ENCODE measurements at regions not wholly inside any gene's neighbourhood (a gene's known extent, or its start where the extent isn't known, plus 50 kb on each side); places are given as distances from the start of the nearest gene placed in this dataset.

GRCh38 chr1:222171005-222171404 is 376.9 kb downstream of the HHIPL2 start:
- Histone ChIP-seq H2AFZ (ENCODE audit: low read length) (no peak overlapping the region), H3K23me2 (ENCODE audit: insufficient read length, low read depth, low read length, poor library complexity, severe bottlenecking) (no peaks in the 10 kb centered on the region), H2AK5ac (ENCODE audit: insufficient read length, low read length) (no peak overlapping the region), H2BK20ac (ENCODE audit: low read depth, low read length, poor library complexity, severe bottlenecking) (no peak overlapping the region), H3K4me2 (ENCODE audit: insufficient read depth, insufficient read length, low read length) (no peak overlapping the region), H2BK15ac (ENCODE audit: low read depth, low read length) (no peak overlapping the region), H3K23ac (ENCODE audit: insufficient read length, low read depth, low read length) (no peak overlapping the region), H3T11ph (ENCODE audit: low read length) (no peak overlapping the region), H3K27me3 (ENCODE audit: insufficient read depth, low read length) (no peaks in the 10 kb centered on the region), H3K27ac (ENCODE audit: insufficient read length, low read depth, low read length) (no peak overlapping the region), H3K56ac (ENCODE audit: insufficient read length, low read depth, low read length) (no peak overlapping the region), H3K4me1 (ENCODE audit: insufficient read depth, low read length) (no peaks in the 10 kb centered on the region), H3K79me1 (ENCODE audit: insufficient read depth, low read depth, low read length, poor library complexity, severe bottlenecking) (no peaks in the 10 kb centered on the region), H2BK5ac (ENCODE audit: insufficient read length, low read length) (no peak overlapping the region), H4K8ac (replicated peaks; ENCODE audit: insufficient read length, low read depth, low read length) (no peak overlapping the region), H3K79me2 (ENCODE audit: insufficient read depth, low read length) (no peaks in the 10 kb centered on the region), H3K18ac (ENCODE audit: insufficient read length, low read depth, low read length) (no peak overlapping the region), H3K9ac (ENCODE audit: extremely low read depth, insufficient read length, low read length) (no peak overlapping the region), H4K91ac (ENCODE audit: insufficient read length, low read depth, low read length) (no peak overlapping the region), H3K4ac (ENCODE audit: low read depth, low read length) (no peak overlapping the region), H2BK120ac (ENCODE audit: low read depth, low read length, poor library complexity, severe bottlenecking) (no peak overlapping the region), H3K14ac (ENCODE audit: insufficient read depth, low read length) (no peak overlapping the region), H4K20me1 (ENCODE audit: control insufficient read depth, insufficient read depth, insufficient read length) (no peaks in the 10 kb centered on the region), H2BK12ac (ENCODE audit: insufficient read length, low read depth, low read length) (no peak overlapping the region), H4K5ac (ENCODE audit: insufficient read length, low read depth, low read length) (no peak overlapping the region), H3K9me3 (ENCODE audit: control insufficient read depth, low read depth, low read length) (no peaks in the 10 kb centered on the region)
- no CpG with 5 or more reads among the region's 2 CpGs for WGBS (ENCODE audit: extremely low coverage, insufficient read length, low lambda C conversion rate)
- TF ChIP-seq CTCF (conservative IDR thresholded peaks at IDR 0.05) = peak; percentile 77
- H3K9me3 Mint-ChIP-seq = peaks cover 0 to 13% of the 10 kb centered on the region in 2 experiments; a peak in 3 of 5 replicates
- H3K27me3 Mint-ChIP-seq (ENCODE audit: low read depth) = no peaks in the 10 kb centered on the region
- H3K27ac Mint-ChIP-seq = no peak overlapping the region; a peak in 2 of 7 replicates
- peak; percentile 31 for DNase-seq
- no peaks in the 10 kb centered on the region for H3K4me1 Mint-ChIP-seq
- H3K4me3 Mint-ChIP-seq = no peak overlapping the region
- 0 out of 7 replicates have a peak, but pooled peaks cover 0 to 4% (median 0%) of the 10 kb centered on the region in 3 experiments for H3K36me3 Mint-ChIP-seq (ENCODE audit: insufficient read depth in 1 of 3, low read depth in 3 of 3)
